Upper lobe of left lung (tissue), 4 donors: ENCODE measurements at regions not wholly inside any gene's neighbourhood (a gene's known extent, or its start where the extent isn't known, plus 50 kb on each side); places are given as distances from the start of the nearest gene placed in this dataset.

Source experiments
- CTCF ChIP-seq, 6 experiments: fragments of 450-650 bp in 4 of 6; fragments of 200-600 bp in 2 of 6; sonication (generic) in 2 of 6; IDR thresholded peaks; one replicate each; pipeline ENCODE4 v1.5.1; 2016 to 2019; ENCODE audit warnings: antibody characterized with exemption in 6 of 6
- EP300 ChIP-seq, 4 donors: sonication (generic); formaldehyde crosslinking; IDR thresholded peaks; one replicate each; pipeline ENCODE4 v1.5.1; 2017; ENCODE audit warnings: antibody characterized with exemption in 4 of 4, control low read depth in 2 of 4
- POLR2A ChIP-seq, 4 donors: fragments of 450-650 bp; IDR thresholded peaks; one replicate each; pipeline ENCODE4 v1.5.1; 2016 to 2017; ENCODE audit warnings: antibody characterized with exemption in 4 of 4, mild to moderate bottlenecking in 2 of 4
- POLR2AphosphoS5 ChIP-seq, 2 donors: sonication (generic); formaldehyde crosslinking; IDR thresholded peaks; one replicate each; pipeline ENCODE4 v1.5.1; 2017; ENCODE audit warnings: antibody characterized with exemption in 2 of 2

- TF ChIP-seq CTCF (IDR thresholded peaks at IDR 0.05) (no peak), POLR2AphosphoS5 (IDR thresholded peaks at IDR 0.05) (no peak), EP300 (IDR thresholded peaks at IDR 0.05) (no peak), POLR2A (IDR thresholded peaks at IDR 0.05) (no peak)
These were observed 267.0 kb downstream of the RPL10L start for GRCh38 chr14:46384611-46385010.
